GM11168 (cell line): ENCODE measurements at regions not wholly inside any gene's neighbourhood (a gene's known extent, or its start where the extent isn't known, plus 50 kb on each side); places are given as distances from the start of the nearest gene placed in this dataset.
"Not testable (repeated sequence)": the region's sequence is repeated elsewhere in the genome, so short reads cannot be mapped to it uniquely, and the experiment has no call there.

ENCODE experiments used
- in situ Hi-C: fragments of 300-500 bp; cut with MboI; formaldehyde crosslinking; loops from one replicate; pipeline ENCODE4 v1.12.0; 2022; ENCODE audit warnings: low sequenced_read_pairs; ENCODE audit not compliant: unreplicated experiment

GRCh38 chr15:57872281-57873030 is 165.9 kb downstream of the POLR2M start:
- in situ Hi-C loops = no loop called here

- in situ Hi-C loops = no loop called here
Measured at GRCh38 chr15:57873564-57874209, 167.2 kb downstream of the POLR2M start.

DNA sequence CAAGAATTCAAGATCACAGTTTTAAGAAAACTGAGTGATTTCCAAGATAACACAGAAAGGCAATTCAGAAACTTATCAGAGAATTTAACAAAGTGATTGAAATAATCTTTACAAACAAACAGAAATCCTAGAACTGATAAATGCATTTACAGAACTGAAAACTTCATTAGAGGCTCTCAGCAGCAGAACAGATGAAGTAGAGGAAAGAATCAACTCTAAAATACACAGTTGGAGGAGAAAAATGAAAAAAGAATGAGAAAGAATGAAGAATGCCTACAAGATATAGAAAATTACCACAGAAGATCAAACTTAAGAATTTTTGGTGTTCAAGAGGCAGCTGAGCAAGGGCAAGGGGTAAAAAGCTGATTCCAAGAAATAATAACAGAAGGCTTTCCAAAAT is 168.8 kb downstream of the POLR2M start:
- in situ Hi-C loops = no loop called here

GRCh38 chr15:57878573-57878972 is 172.1 kb downstream of the POLR2M start:
- in situ Hi-C loops = no loop called here

GRCh38 chr15:57881361-57881760 is 174.8 kb downstream of the POLR2M start:
- in situ Hi-C loops = no loop called here

DNA sequence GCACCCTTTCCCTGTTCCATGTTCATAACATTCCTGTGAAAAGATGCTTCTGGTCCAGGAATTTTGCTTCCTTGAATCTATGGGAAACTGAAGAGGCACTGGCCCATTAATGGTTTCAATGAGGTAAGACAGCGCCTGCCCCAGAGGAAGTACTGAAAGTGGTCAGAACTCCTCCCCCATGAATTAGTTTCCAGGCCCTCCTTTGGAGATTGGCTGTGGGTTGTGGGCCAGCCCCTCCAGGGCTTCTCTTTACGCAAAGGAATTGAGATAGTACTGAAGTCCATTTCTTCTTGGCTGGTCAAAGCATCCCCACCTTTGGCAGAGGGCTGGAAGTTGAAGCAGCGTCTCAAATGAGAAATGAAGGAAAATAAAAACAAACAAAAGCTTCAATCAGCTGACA is 175.5 kb downstream of the POLR2M start:
- in situ Hi-C loops = no loop called here

GRCh38 chr15:57883701-57884100 is 177.2 kb downstream of the POLR2M start:
- in situ Hi-C loops = no loop called here

- in situ Hi-C loops = no loop called here
Measured at GRCh38 chr15:57884936-57885335, 178.4 kb downstream of the POLR2M start.

DNA sequence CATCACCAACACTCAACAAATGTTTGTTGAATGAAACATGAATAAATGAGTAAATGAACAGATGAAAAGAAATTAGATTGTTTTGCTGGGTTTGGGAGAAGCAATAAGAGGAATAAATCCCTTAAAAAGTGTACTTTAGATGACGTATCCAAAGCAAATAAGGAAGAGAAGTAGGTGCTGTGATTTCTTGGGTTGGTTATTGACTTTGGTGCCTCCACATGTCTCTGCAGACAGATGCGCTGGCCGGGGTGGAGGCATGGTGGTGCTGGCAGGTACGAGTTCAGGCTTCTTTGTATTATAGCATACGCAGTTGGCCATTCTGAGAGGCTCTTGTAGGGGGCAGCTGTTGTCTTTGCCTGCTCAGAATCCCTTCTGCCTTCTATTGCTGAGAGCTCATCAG is 178.9 kb downstream of the POLR2M start:
- in situ Hi-C loops = no loop called here

GRCh38 chr15:57887825-57888224 is 177.7 kb downstream of the ALDH1A2 start:
- in situ Hi-C loops = no loop called here

DNA sequence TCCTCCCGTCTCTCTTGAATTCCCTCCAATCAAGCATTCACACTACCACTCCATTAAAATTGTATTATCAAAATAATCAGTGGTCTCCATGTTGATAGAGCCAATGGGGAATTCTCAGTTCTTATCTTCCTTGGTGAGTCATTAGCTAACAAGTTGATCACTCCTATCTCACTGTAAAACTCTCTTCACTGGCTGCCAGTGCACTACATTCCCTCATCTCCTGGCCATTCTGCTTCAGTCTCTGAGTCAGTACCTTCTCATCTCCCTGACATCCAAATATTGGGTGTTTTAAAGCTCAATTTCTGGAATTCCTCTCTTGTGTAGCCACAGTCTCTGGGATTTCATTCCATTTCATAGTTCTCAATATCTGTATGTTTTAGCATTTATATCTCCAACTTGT is 175.2 kb downstream of the ALDH1A2 start:
- in situ Hi-C loops = no loop called here

GRCh38 chr15:57890878-57891277 is 174.6 kb downstream of the ALDH1A2 start:
- in situ Hi-C loops = no loop called here

GRCh38 chr15:57892181-57892580 is 173.3 kb downstream of the ALDH1A2 start:
- in situ Hi-C loops = no loop called here

- in situ Hi-C loops = no loop called here
Measured at GRCh38 chr15:57893040-57893439, 172.5 kb downstream of the ALDH1A2 start.

- in situ Hi-C loops = no loop called here
Measured at GRCh38 chr15:57895291-57895690, 170.2 kb downstream of the ALDH1A2 start.

DNA sequence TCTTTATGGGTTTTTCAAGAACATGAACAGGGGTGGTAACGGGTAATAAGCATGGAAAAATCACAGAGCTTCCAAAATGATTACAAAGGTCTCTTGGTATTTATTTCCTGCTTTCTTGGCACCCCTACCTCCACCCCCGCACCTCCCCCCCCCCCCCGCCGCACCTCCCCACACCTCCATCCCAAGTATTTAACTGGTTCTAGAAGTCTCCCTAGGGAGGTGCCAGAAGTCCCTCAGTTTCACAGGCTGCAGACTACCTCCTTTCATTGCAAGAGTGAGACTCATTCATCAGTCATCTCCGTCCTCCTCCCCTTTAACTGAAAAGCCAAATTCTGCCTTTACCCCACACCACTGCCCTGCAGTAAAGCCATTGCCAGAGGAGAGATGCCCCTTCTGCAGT is 169.4 kb downstream of the ALDH1A2 start:
- in situ Hi-C loops = no loop called here

GRCh38 chr15:57896899-57897298 is 168.6 kb downstream of the ALDH1A2 start:
- in situ Hi-C loops = not testable (repeated sequence)

GRCh38 chr15:57897870-57898269 is 167.6 kb downstream of the ALDH1A2 start:
- in situ Hi-C loops = no loop called here

DNA sequence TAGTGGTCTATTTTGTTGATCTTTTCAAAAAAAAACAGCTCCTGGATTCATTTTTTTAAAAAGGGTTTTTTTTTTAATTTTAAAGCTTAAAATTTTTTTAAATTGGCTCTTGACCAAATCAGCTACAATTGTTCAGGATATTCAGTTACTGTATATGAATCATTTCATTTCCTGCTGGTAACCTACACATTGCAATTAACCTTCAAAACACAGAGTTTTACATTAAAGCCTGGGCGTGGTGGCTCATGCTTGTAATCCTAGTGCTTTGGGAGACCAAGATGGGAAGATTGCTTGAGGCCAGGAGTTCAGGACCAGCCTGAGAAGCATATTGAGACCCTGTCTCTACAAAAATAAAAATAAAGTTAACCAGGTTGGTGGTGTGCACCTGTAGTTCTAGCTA is 163.4 kb downstream of the ALDH1A2 start:
- in situ Hi-C loops = no loop called here
